ENCODE measurements at regions not wholly inside any gene's neighbourhood (a gene's known extent, or its start where the extent isn't known, plus 50 kb on each side); places are given as distances from the start of the nearest gene placed in this dataset.

DNA sequence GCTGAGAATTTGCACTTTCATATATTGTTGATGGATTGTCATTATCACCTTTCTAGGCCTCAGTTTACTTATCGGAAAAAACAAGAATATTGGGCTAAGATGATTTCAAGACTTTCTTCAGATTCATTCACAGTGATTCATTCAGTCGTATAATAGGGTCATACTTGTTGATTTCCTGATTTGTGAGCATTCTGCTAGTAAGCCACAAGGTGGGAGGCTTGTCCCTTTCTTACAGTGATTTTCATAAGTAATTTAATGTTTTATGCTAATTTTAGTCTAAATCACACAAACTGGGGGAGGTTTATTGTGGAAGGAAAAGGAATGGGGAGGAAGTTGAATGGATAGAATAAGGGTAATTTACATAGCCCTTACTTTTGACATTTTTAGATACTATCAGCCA lies 126.8 kb upstream of the GOLGA6L4 start:
- TF ChIP-seq CTCF (IDR thresholded peaks at IDR 0.05) (no peak), POLR2A (IDR thresholded peaks at IDR 0.05) (no peak)

Data from uterus (tissue), 2 donors.